ENCODE measurements at regions not wholly inside any gene's neighbourhood (a gene's known extent, or its start where the extent isn't known, plus 50 kb on each side); places are given as distances from the start of the nearest gene placed in this dataset.

- DNase-seq: no peak
- intact Hi-C loops (cut with DNase I): no loop called here
Measured at GRCh38 chr2:136487421-136487820, 277.9 kb upstream of the THSD7B start.

GRCh38 chr2:136486115-136486514 lies 279.2 kb upstream of the THSD7B start:
- DNase-seq: no peak
- intact Hi-C loops (cut with DNase I): no loop called here

GRCh38 chr2:136482966-136483365 lies 282.4 kb upstream of the THSD7B start:
- intact Hi-C loops (cut with DNase I): no loop called here

GRCh38 chr2:136482006-136482405 lies 283.3 kb upstream of the THSD7B start:
- no peak for DNase-seq
- intact Hi-C loops (cut with DNase I): no loop called here

More at GRCh38 chr2:136482966-136483365, 282.4 kb upstream of the THSD7B start:
- no peak for DNase-seq

GRCh38 chr2:136479696-136480095 lies 285.6 kb upstream of the THSD7B start:
- intact Hi-C loops (cut with DNase I): no loop called here
- DNase-seq: no peak

GRCh38 chr2:136468799-136469369 lies 296.5 kb upstream of the THSD7B start:
- intact Hi-C loops (cut with DNase I): no loop called here
- DNase-seq: no peak

GRCh38 chr2:136452528-136452927 lies 312.8 kb upstream of the THSD7B start:
- intact Hi-C loops (cut with DNase I): no loop called here
- DNase-seq: no peak

GRCh38 chr2:136448986-136449780 lies 316.2 kb upstream of the THSD7B start:
- intact Hi-C loops (cut with DNase I): no loop called here
- DNase-seq: no peak

- intact Hi-C loops (cut with DNase I): no loop called here
- no peak for DNase-seq
Measured at GRCh38 chr2:136448432-136448831, 316.9 kb upstream of the THSD7B start.

- intact Hi-C loops (cut with DNase I): no loop called here
- DNase-seq: no peak
Measured at GRCh38 chr2:136444323-136444722, 321.0 kb upstream of the THSD7B start.

- DNase-seq: no peak
- intact Hi-C loops (cut with DNase I): no loop called here
Measured at GRCh38 chr2:136443661-136444060, 321.7 kb upstream of the THSD7B start.

- intact Hi-C loops (cut with DNase I): no loop called here
- no peak for DNase-seq
Measured at GRCh38 chr2:136441979-136442714, 323.2 kb upstream of the THSD7B start.

- no peak for DNase-seq
- intact Hi-C loops (cut with DNase I): no loop called here
Measured at GRCh38 chr2:136439064-136439676, 321.2 kb upstream of the CXCR4 start.

GRCh38 chr2:136437461-136437860 lies 319.5 kb upstream of the CXCR4 start:
- DNase-seq: no peak
- intact Hi-C loops (cut with DNase I): no loop called here

GRCh38 chr2:136436936-136437335 lies 319.0 kb upstream of the CXCR4 start:
- DNase-seq: no peak
- intact Hi-C loops (cut with DNase I): no loop called here

- no peak for DNase-seq
- intact Hi-C loops (cut with DNase I): no loop called here
Measured at GRCh38 chr2:136434251-136434715, 316.3 kb upstream of the CXCR4 start.

- intact Hi-C loops (cut with DNase I): no loop called here
- DNase-seq: no peak
Measured at GRCh38 chr2:136433261-136433660, 315.3 kb upstream of the CXCR4 start.

GRCh38 chr2:136424112-136424511 lies 306.2 kb upstream of the CXCR4 start:
- no peak for DNase-seq
- intact Hi-C loops (cut with DNase I): loop anchor here (5.0 kb wide), 1 partner anchor 1413 kb away; no protein-coding TSS in a partner anchor

- DNase-seq: peak; percentile 38 to 89 (median 76)
- intact Hi-C loops (cut with DNase I): loop anchor here (5.0 kb wide), 1 partner anchor 1414 kb away; no protein-coding TSS in a partner anchor
Measured at GRCh38 chr2:136423516-136423996, 305.6 kb upstream of the CXCR4 start.
